ENCODE measurements at regions not wholly inside any gene's neighbourhood (a gene's known extent, or its start where the extent isn't known, plus 50 kb on each side); places are given as distances from the start of the nearest gene placed in this dataset.

DNA sequence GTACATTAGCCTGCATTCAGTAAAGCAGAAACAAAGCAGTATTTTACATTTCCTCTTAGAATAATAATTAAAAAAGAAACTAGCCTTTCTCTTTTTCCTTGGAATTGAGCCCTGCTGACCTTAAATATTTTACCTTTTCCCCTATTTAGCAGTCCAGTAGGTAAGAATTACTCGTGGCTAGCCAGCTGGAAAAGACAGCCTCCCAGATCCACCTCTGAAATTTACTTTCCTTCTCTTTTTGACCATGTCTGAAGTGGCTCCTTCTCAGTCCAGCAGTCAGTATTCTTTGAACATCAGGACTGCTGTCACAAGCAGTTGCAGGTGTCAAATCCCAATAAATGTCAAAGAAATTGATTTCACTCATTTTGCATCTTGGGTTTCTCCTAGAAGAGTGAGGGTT is 311.5 kb upstream of the DCBLD2 start:
- TF ChIP-seq EZH2 (IDR thresholded peaks at IDR 0.05; ENCODE audit: low read length, missing control alignments), result no peak
- TF ChIP-seq, protein P1, sequence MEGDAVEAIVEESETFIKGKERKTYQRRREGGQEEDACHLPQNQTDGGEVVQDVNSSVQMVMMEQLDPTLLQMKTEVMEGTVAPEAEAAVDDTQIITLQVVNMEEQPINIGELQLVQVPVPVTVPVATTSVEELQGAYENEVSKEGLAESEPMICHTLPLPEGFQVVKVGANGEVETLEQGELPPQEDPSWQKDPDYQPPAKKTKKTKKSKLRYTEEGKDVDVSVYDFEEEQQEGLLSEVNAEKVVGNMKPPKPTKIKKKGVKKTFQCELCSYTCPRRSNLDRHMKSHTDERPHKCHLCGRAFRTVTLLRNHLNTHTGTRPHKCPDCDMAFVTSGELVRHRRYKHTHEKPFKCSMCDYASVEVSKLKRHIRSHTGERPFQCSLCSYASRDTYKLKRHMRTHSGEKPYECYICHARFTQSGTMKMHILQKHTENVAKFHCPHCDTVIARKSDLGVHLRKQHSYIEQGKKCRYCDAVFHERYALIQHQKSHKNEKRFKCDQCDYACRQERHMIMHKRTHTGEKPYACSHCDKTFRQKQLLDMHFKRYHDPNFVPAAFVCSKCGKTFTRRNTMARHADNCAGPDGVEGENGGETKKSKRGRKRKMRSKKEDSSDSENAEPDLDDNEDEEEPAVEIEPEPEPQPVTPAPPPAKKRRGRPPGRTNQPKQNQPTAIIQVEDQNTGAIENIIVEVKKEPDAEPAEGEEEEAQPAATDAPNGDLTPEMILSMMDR (conservative IDR thresholded peaks at IDR 0.05 in 1 of 2, IDR thresholded peaks at IDR 0.05 in 1 of 2; ENCODE audit: low read depth in 1 of 2, low read length in 2 of 2), result no peak
- Histone ChIP-seq H4K20me1 (ENCODE audit: control insufficient read depth, extremely low read depth, insufficient read depth, low read length) (no peaks in the 10 kb centered on the region), H3K9me3 (ENCODE audit: control insufficient read depth, insufficient read depth, low read depth, low read length) (no peaks in the 10 kb centered on the region), H2AFZ (ENCODE audit: low read length) (no peak overlapping the region), H3K4me1 (ENCODE audit: control insufficient read depth, extremely low read depth, insufficient read depth, low read length) (no peaks in the 10 kb centered on the region), H3K27ac (ENCODE audit: insufficient read depth, low read length) (no peak overlapping the region), H3K27me3 (ENCODE audit: control insufficient read depth, insufficient read depth, low read length) (no peaks in the 10 kb centered on the region), H3K79me2 (ENCODE audit: control insufficient read depth, insufficient read depth, low read length) (no peaks in the 10 kb centered on the region), H3K4me2 (ENCODE audit: extremely low read depth, insufficient read depth, low read length) (no peak overlapping the region), H3K4me3 (replicated peaks in 1 of 4; ENCODE audit: control extremely low read depth in 1 of 4, insufficient read depth in 1 of 4, low read depth in 3 of 4, low read length in 4 of 4) (no peak overlapping the region), H3K36me3 (ENCODE audit: control insufficient read depth, insufficient read depth, low read length) (no peaks in the 10 kb centered on the region), H3K9ac (ENCODE audit: insufficient read depth, low read length) (no peak overlapping the region)
- DNase-seq (ENCODE audit: low read depth in 2 of 2), result no peak

DNA sequence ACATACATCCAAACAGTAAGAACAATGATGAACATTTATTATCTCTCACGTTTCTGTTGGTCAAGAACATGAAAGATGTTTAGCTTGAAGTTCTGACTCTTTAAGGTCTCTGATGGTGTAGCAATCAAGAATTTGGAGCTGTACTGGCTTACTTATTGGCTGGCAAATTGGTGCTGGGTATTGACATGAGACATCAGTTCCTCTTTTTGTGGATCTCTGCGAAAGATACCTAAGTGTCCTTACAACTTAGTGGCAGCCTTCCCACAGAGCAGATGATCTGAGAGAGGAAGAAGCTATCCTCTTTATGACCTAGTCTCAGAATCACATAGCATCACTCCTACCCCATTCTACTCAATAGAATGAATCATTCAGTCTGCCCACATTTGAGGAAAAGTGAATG is 309.8 kb upstream of the DCBLD2 start:
- Histone ChIP-seq H3K4me1 (ENCODE audit: control insufficient read depth, extremely low read depth, insufficient read depth, low read length) (no peaks in the 10 kb centered on the region), H3K4me2 (ENCODE audit: extremely low read depth, insufficient read depth, low read length) (no peak overlapping the region), H3K9me3 (ENCODE audit: control insufficient read depth, insufficient read depth, low read depth, low read length) (no peaks in the 10 kb centered on the region), H3K27me3 (ENCODE audit: control insufficient read depth, insufficient read depth, low read length) (no peaks in the 10 kb centered on the region), H3K79me2 (ENCODE audit: control insufficient read depth, insufficient read depth, low read length) (no peaks in the 10 kb centered on the region), H3K9ac (ENCODE audit: insufficient read depth, low read length) (no peak overlapping the region), H3K27ac (ENCODE audit: insufficient read depth, low read length) (no peak overlapping the region), H3K36me3 (ENCODE audit: control insufficient read depth, insufficient read depth, low read length) (no peaks in the 10 kb centered on the region), H4K20me1 (ENCODE audit: control insufficient read depth, extremely low read depth, insufficient read depth, low read length) (no peaks in the 10 kb centered on the region), H3K4me3 (replicated peaks in 1 of 4; ENCODE audit: control extremely low read depth in 1 of 4, insufficient read depth in 1 of 4, low read depth in 3 of 4, low read length in 4 of 4) (no peak overlapping the region), H2AFZ (ENCODE audit: low read length) (no peak overlapping the region)
- DNase-seq (ENCODE audit: low read depth in 2 of 2), result no peak
- TF ChIP-seq, protein P1 (conservative IDR thresholded peaks at IDR 0.05 in 1 of 2, IDR thresholded peaks at IDR 0.05 in 1 of 2; ENCODE audit: low read depth in 1 of 2, low read length in 2 of 2), result no peak
- TF ChIP-seq EZH2 (IDR thresholded peaks at IDR 0.05; ENCODE audit: low read length, missing control alignments), result no peak

DNA sequence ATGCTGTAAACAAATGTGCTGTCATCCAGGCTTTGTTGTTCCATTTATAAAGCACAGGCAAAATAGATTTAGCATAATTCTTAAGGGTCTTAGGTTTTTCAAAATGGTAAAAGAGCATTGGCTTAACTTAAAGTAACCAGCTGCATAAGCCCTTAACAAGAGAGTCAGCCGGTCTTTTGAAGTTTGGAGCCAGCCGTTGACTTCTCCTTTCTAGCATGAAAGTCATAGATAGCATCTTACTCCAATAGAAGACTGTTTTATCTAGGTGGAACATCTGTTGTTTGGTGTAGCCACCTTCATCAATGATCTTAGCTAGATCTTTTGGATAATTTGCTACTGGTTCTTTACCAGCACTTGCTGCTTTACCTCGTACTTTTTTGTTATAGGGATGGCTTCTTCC is 297.5 kb upstream of the DCBLD2 start:
- no peak overlapping the region for H3K27ac ChIP-seq (ENCODE audit: insufficient read depth, low read length)

More for the DNA sequence above, 297.5 kb upstream of the DCBLD2 start:
- Histone ChIP-seq H3K9ac (ENCODE audit: insufficient read depth, low read length) (no peak overlapping the region), H3K4me2 (ENCODE audit: extremely low read depth, insufficient read depth, low read length) (no peak overlapping the region), H3K79me2 (ENCODE audit: control insufficient read depth, insufficient read depth, low read length) (no peaks in the 10 kb centered on the region), H2AFZ (ENCODE audit: low read length) (no peak overlapping the region), H3K27me3 (ENCODE audit: control insufficient read depth, insufficient read depth, low read length) (no peaks in the 10 kb centered on the region), H3K4me3 (replicated peaks in 1 of 4; ENCODE audit: control extremely low read depth in 1 of 4, insufficient read depth in 1 of 4, low read depth in 3 of 4, low read length in 4 of 4) (no peak overlapping the region), H3K36me3 (ENCODE audit: control insufficient read depth, insufficient read depth, low read length) (no peaks in the 10 kb centered on the region), H3K9me3 (ENCODE audit: control insufficient read depth, insufficient read depth, low read depth, low read length) (no peaks in the 10 kb centered on the region), H4K20me1 (ENCODE audit: control insufficient read depth, extremely low read depth, insufficient read depth, low read length) (no peaks in the 10 kb centered on the region), H3K4me1 (ENCODE audit: control insufficient read depth, extremely low read depth, insufficient read depth, low read length) (no peaks in the 10 kb centered on the region)
- TF ChIP-seq EZH2 (IDR thresholded peaks at IDR 0.05; ENCODE audit: low read length, missing control alignments), result no peak
- TF ChIP-seq, protein P1 (conservative IDR thresholded peaks at IDR 0.05 in 1 of 2, IDR thresholded peaks at IDR 0.05 in 1 of 2; ENCODE audit: low read depth in 1 of 2, low read length in 2 of 2), result no peak
- no peak for DNase-seq (ENCODE audit: low read depth in 2 of 2)
